Type B pancreatic cell (in vitro differentiated cells): ENCODE measurements at regions not wholly inside any gene's neighbourhood (a gene's known extent, or its start where the extent isn't known, plus 50 kb on each side); places are given as distances from the start of the nearest gene placed in this dataset.

Source experiments
- DNase-seq: peaks from one replicate; pipeline ENCODE4 v3.0.0; 2021; ENCODE audit warnings: mixed read lengths; ENCODE audit not compliant: unreplicated experiment; ENCODE audit errors: extremely low spot score
- H3K27ac Mint-ChIP-seq: 2 replicates; pipeline ENCODE4 v1.8.0; 2021; ENCODE audit warnings: mild to moderate bottlenecking, mixed read lengths
- H3K27me3 Mint-ChIP-seq: 2 replicates; pipeline ENCODE4 v1.8.0; 2021; ENCODE audit warnings: mixed read lengths
- H3K36me3 Mint-ChIP-seq: 2 replicates; pipeline ENCODE4 v1.8.0; 2021; ENCODE audit warnings: mixed read lengths
- H3K4me1 Mint-ChIP-seq: one replicate; pipeline ENCODE4 v1.8.0; 2021; ENCODE audit warnings: mixed read lengths; ENCODE audit not compliant: unreplicated experiment
- H3K4me3 Mint-ChIP-seq: 2 replicates; pipeline ENCODE4 v1.8.0; 2021; ENCODE audit warnings: mild to moderate bottlenecking, mixed read lengths
- H3K9me3 Mint-ChIP-seq: 2 replicates; pipeline ENCODE4 v1.8.0; 2021; ENCODE audit warnings: mixed read lengths
- TF ChIP-seq, protein P1 (sequence below): fragments of 200-600 bp; sonication (generic); conservative IDR thresholded peaks from 2 replicates; pipeline ENCODE4 v1.5.0; 2021; ENCODE audit warnings: antibody characterized with exemption, mild to moderate bottlenecking

DNA sequence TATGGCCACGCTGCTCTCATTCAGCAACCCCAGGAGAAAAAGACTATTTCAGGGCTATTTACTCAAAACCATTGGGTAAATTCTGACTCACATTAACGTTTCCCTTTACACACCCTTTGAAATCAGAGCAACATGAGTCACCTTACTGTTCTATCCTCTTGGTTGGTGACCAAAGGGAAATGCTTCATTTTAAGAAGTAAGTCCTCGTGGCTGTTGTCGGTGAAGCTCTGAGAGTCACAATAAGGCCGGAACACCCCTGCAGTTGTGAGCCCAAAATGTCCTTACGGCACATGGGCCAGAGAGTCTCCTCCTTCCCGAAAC is 56.3 kb upstream of the SPRY1 start:
- TF ChIP-seq, protein P1, sequence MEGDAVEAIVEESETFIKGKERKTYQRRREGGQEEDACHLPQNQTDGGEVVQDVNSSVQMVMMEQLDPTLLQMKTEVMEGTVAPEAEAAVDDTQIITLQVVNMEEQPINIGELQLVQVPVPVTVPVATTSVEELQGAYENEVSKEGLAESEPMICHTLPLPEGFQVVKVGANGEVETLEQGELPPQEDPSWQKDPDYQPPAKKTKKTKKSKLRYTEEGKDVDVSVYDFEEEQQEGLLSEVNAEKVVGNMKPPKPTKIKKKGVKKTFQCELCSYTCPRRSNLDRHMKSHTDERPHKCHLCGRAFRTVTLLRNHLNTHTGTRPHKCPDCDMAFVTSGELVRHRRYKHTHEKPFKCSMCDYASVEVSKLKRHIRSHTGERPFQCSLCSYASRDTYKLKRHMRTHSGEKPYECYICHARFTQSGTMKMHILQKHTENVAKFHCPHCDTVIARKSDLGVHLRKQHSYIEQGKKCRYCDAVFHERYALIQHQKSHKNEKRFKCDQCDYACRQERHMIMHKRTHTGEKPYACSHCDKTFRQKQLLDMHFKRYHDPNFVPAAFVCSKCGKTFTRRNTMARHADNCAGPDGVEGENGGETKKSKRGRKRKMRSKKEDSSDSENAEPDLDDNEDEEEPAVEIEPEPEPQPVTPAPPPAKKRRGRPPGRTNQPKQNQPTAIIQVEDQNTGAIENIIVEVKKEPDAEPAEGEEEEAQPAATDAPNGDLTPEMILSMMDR, result no peak
- no peak for DNase-seq
- H3K36me3 Mint-ChIP-seq, result no peaks in the 10 kb centered on the region
- no peak overlapping the region for H3K4me3 Mint-ChIP-seq
- H3K9me3 Mint-ChIP-seq, result peaks cover 2% of the 10 kb centered on the region
- H3K27ac Mint-ChIP-seq, result no peak overlapping the region
- peaks cover 21% of the 10 kb centered on the region for H3K4me1 Mint-ChIP-seq
- no peaks in the 10 kb centered on the region for H3K27me3 Mint-ChIP-seq

DNA sequence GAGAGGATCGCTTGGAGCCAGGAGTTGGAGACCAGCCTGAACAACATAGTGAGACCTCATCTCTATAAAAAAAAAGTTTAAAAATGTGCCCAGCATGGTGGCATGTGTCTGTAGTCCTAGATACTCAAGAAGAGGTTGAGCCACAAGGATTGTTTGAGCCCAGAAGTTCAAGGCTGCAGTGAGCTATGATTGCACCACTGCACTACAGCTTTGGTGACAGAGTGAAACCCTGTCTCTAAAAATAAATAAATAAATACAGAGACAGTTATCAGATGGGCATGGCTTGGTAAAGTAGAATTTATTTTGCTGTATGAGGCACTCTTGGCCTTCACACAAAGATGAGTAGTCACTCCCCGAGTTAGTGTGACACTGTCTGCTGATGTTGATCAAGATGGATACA is 54.1 kb upstream of the SPRY1 start:
- no peaks in the 10 kb centered on the region for H3K36me3 Mint-ChIP-seq
- peaks cover 39% of the 10 kb centered on the region for H3K4me1 Mint-ChIP-seq

DNA sequence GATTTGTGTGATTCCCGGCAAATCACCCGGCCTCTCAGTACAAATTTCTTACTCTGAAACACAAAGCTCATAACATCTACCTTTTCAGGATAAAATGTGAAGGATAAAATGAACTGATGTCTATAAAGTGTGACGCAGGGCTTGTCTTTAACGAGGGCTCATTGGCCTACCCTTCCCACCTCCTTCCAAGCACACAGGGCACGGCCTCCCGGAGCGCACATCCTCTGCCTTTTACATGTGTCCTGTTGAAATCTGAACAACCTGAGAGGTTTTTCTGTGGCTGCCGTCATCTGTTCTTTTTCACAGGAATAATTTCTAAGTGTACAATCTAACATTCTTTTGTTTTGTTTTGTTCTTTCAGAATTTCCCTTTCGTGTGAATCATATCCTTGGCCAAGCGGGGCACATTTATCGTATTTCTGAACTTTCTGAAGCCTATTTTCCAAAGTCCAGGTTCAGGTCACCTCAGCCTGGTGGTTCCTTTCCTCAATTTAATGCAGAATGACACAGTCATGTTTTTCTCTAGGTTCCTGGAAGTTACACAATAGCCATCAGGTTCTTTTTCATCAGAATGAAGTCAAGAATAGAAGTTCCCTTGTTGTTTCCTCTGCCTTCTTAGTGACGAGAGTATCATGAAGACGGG is 53.1 kb upstream of the SPRY1 start:
- DNase-seq, result no peak
- no peak overlapping the region for H3K4me3 Mint-ChIP-seq
- TF ChIP-seq, protein P1, result no peak
- H3K9me3 Mint-ChIP-seq, result no peaks in the 10 kb centered on the region
- no peak overlapping the region for H3K27ac Mint-ChIP-seq
- no peaks in the 10 kb centered on the region for H3K36me3 Mint-ChIP-seq
- H3K4me1 Mint-ChIP-seq, result peaks cover 38% of the 10 kb centered on the region
- H3K27me3 Mint-ChIP-seq, result no peaks in the 10 kb centered on the region

More for the DNA sequence above, 54.1 kb upstream of the SPRY1 start:
- no peak overlapping the region for H3K27ac Mint-ChIP-seq
- no peak overlapping the region for H3K4me3 Mint-ChIP-seq
- H3K9me3 Mint-ChIP-seq, result no peaks in the 10 kb centered on the region
- TF ChIP-seq, protein P1, result no peak
- DNase-seq, result no peak
- no peaks in the 10 kb centered on the region for H3K27me3 Mint-ChIP-seq

DNA sequence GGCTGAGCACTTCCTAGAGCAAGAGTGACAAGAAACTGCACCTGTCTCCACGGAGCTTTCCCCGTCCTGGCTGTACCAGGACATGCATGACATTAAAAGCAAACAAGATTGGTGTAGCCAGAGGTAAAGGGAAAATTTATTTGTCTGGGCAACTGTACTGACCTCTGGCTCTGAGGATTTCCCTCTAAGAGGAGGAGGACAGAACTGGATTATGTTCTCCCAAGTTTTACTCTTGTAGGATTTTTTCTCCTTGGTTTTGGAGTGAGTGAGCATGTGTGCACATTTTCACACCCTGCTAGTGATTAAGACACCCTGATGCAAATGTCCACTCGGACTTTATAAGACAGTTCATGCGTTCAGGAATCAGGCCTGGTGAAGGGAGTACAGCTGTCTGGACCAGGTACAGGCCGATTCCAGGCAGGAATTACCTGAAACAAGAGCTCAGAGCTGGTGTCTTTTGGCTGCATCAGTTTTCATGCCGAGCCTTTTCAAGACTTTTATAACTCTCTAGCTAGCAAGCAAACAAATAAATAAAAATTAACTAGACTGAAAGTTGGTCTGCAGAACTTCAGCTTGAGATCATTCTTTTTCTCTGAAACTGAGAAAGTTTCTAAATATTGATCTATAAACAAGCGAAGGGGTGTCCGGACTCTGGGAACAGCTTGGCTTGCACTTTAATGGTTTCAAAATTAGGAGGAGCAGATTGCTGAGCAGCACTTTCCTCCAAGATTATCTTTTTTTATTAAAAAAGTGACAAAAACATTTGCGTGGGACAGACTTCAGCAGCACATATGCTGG is 51.3 kb upstream of the SPRY1 start:
- Mint-ChIP-seq H3K9me3 (no peaks in the 10 kb centered on the region), H3K27ac (no peak overlapping the region), H3K4me3 (no peak overlapping the region), H3K27me3 (no peaks in the 10 kb centered on the region), H3K36me3 (no peaks in the 10 kb centered on the region), H3K4me1 (peaks cover 35% of the 10 kb centered on the region)
- no peak for DNase-seq
- TF ChIP-seq, protein P1, result no peak

DNA sequence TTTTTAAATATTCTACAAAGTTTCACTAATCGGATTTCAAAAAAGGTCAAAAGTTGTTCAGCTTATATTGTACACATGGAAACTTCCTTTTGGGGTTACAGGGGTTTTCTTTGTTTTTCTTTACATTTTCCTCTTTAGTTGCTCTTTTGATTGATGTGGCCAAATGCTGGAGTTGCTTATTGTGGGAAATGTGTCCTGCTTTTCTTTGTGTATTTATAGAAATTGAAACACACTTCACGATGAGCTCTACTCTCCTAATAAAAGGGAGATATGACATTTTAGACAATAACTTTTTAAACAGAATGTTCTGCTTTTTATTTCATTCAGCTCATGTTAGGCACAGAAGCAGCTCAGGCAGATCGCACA is 50.7 kb upstream of the SPRY1 start:
- Mint-ChIP-seq H3K9me3 (no peaks in the 10 kb centered on the region), H3K27me3 (no peaks in the 10 kb centered on the region), H3K36me3 (no peaks in the 10 kb centered on the region), H3K4me1 (peaks cover 36% of the 10 kb centered on the region), H3K4me3 (no peak overlapping the region), H3K27ac (no peak overlapping the region)
- no peak for DNase-seq
- TF ChIP-seq, protein P1, result no peak
